Vagina (tissue), 2 donors: ENCODE measurements at regions not wholly inside any gene's neighbourhood (a gene's known extent, or its start where the extent isn't known, plus 50 kb on each side); places are given as distances from the start of the nearest gene placed in this dataset.

Source experiments
- CTCF ChIP-seq, 3 experiments: fragments of 450-650 bp in 2 of 3; fragments of 200-600 bp in 1 of 3; sonication (generic) in 1 of 3; IDR thresholded peaks; one replicate each; pipeline ENCODE4 v1.5.1; 2017 to 2019; ENCODE audit warnings: antibody characterized with exemption in 3 of 3, mild to moderate bottlenecking in 2 of 3, moderate library complexity in 2 of 3
- POLR2A ChIP-seq, 2 donors: fragments of 450-650 bp; IDR thresholded peaks; one replicate each; pipeline ENCODE4 v1.6.1; 2017; ENCODE audit warnings: antibody characterized with exemption in 2 of 2, mild to moderate bottlenecking in 2 of 2, moderate library complexity in 2 of 2
- POLR2AphosphoS5 ChIP-seq, 2 donors: sonication (generic); formaldehyde crosslinking; IDR thresholded peaks; one replicate each; pipeline ENCODE4 v1.9.0; 2017; ENCODE audit warnings: antibody characterized with exemption in 2 of 2, mild to moderate bottlenecking in 2 of 2, low read depth in 1 of 2; ENCODE audit not compliant: insufficient read depth in 1 of 2

- TF ChIP-seq CTCF (IDR thresholded peaks at IDR 0.05), result no peak
- no peak for TF ChIP-seq POLR2A (IDR thresholded peaks at IDR 0.05)
- no peak for TF ChIP-seq POLR2AphosphoS5 (IDR thresholded peaks at IDR 0.05; ENCODE audit: insufficient read depth in 1 of 2, low read depth in 1 of 2)
Measured at GRCh38 chr13:40207001-40207478, 459.4 kb downstream of the FOXO1 start.
